ENCODE measurements at regions not wholly inside any gene's neighbourhood (a gene's known extent, or its start where the extent isn't known, plus 50 kb on each side); places are given as distances from the start of the nearest gene placed in this dataset.

DNA sequence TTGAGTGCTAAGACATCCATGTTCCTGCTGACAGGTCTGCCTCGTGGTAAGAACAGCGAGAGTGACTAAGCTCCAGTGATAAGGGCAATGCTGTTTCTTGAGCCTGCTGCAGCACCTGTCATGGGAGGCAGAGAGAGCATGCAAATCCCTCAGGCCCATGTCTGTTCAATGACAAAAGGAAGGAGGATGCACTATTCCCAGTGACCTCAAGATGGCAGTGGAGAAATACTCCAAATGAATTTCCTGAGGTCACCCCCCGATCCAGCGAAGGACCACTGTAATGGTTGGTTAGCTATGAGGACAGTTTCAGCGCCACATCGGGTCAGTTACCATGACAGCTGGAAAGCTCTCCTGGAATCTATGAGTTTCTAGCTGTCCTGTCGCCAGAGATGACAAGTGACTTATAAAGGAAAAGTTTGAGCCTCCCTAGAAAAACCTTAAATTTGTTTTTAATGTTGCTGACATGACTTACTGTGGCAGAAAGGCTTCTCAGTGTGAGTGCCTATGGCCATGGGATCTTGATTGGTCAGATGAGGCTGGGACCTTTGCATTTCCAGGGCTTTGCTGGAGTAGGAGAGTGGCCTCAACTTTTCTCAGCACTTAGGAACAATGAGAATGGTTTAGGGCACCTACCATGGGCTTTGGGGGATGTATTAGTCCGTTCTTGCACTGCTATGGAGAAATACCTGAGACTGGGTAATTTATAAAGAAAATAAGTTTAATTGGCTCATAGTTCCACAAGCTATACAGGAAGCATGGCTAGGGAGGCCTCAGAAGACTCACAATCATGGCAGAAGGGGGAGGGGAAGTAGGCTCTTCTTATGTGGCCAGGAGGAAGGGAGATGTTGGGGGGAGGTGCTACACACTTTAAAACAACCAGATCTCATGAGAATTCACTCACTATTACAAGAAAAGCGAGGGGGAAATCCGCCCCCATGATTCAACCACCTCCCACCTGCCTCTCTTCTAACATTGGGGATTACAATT lies 88.0 kb upstream of the TMEM260 start:
- H2BK15ac ChIP-seq (ENCODE audit: low read depth, low read length) = no peak overlapping the region
- no peak overlapping the region for H3K14ac ChIP-seq (replicated peaks; ENCODE audit: low read depth, low read length)
- no peaks in the 10 kb centered on the region for H3K79me1 ChIP-seq (ENCODE audit: low read depth in 1 of 2, low read length in 2 of 2)
- peak; percentile 81 for ATAC-seq (ENCODE audit: low read depth)
- H3K27ac ChIP-seq (ENCODE audit: insufficient read depth, low read length) = no peak overlapping the region
- H3K9me1 ChIP-seq (ENCODE audit: insufficient read depth, low read length) = no peaks in the 10 kb centered on the region
- DNase-seq = peak; percentile 49
- H2AFZ ChIP-seq (replicated peaks; ENCODE audit: low read length, poor library complexity) = peak overlapping the region; percentile 78
- H4K5ac ChIP-seq (ENCODE audit: low read depth, low read length) = no peak overlapping the region
- H3K9me3 ChIP-seq (ENCODE audit: control insufficient read depth, insufficient read depth, low read length) = no peaks in the 10 kb centered on the region
- no peak for TF ChIP-seq MAFK (IDR thresholded peaks at IDR 0.05; ENCODE audit: low read depth, low read length)
- no peak for TF ChIP-seq BHLHE40 (IDR thresholded peaks at IDR 0.05; ENCODE audit: low read depth, low read length)
- TF ChIP-seq, protein P1, sequence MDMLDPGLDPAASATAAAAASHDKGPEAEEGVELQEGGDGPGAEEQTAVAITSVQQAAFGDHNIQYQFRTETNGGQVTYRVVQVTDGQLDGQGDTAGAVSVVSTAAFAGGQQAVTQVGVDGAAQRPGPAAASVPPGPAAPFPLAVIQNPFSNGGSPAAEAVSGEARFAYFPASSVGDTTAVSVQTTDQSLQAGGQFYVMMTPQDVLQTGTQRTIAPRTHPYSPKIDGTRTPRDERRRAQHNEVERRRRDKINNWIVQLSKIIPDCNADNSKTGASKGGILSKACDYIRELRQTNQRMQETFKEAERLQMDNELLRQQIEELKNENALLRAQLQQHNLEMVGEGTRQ (IDR thresholded peaks at IDR 0.05; ENCODE audit: low read depth, low read length) = no peak
- no peak for TF ChIP-seq NFE2L2 (IDR thresholded peaks at IDR 0.05; ENCODE audit: low read depth, low read length)
- peak; percentile 53 for TF ChIP-seq SMC3 (IDR thresholded peaks at IDR 0.05; ENCODE audit: low read depth, low read length)
- TF ChIP-seq MXI1 (IDR thresholded peaks at IDR 0.05; ENCODE audit: borderline replicate concordance, low read depth, low read length) = no peak
- TF ChIP-seq, protein P2, sequence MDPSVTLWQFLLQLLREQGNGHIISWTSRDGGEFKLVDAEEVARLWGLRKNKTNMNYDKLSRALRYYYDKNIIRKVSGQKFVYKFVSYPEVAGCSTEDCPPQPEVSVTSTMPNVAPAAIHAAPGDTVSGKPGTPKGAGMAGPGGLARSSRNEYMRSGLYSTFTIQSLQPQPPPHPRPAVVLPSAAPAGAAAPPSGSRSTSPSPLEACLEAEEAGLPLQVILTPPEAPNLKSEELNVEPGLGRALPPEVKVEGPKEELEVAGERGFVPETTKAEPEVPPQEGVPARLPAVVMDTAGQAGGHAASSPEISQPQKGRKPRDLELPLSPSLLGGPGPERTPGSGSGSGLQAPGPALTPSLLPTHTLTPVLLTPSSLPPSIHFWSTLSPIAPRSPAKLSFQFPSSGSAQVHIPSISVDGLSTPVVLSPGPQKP (IDR thresholded peaks at IDR 0.05; ENCODE audit: borderline replicate concordance, low read depth, low read length) = no peak
- TF ChIP-seq, protein P3, sequence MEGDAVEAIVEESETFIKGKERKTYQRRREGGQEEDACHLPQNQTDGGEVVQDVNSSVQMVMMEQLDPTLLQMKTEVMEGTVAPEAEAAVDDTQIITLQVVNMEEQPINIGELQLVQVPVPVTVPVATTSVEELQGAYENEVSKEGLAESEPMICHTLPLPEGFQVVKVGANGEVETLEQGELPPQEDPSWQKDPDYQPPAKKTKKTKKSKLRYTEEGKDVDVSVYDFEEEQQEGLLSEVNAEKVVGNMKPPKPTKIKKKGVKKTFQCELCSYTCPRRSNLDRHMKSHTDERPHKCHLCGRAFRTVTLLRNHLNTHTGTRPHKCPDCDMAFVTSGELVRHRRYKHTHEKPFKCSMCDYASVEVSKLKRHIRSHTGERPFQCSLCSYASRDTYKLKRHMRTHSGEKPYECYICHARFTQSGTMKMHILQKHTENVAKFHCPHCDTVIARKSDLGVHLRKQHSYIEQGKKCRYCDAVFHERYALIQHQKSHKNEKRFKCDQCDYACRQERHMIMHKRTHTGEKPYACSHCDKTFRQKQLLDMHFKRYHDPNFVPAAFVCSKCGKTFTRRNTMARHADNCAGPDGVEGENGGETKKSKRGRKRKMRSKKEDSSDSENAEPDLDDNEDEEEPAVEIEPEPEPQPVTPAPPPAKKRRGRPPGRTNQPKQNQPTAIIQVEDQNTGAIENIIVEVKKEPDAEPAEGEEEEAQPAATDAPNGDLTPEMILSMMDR (conservative IDR thresholded peaks at IDR 0.05; ENCODE audit: low read depth, low read length) = peak; percentile 71
- TF ChIP-seq FOS (IDR thresholded peaks at IDR 0.05; ENCODE audit: low read depth, low read length) = no peak
- TF ChIP-seq CEBPB (IDR thresholded peaks at IDR 0.05; ENCODE audit: low read depth, low read length) = no peak
- peak; percentile 58 for TF ChIP-seq RAD21 (IDR thresholded peaks at IDR 0.05; ENCODE audit: low read length)
- no peak for TF ChIP-seq RCOR1 (IDR thresholded peaks at IDR 0.05; ENCODE audit: insufficient replicate concordance, low read length)
- dilution Hi-C loops (cut with HindIII; ENCODE audit: low sequenced_read_pairs, unreplicated experiment) (loop anchor here (10.0 kb wide), 1 partner anchor 823 kb away; no protein-coding TSS in a partner anchor), intact Hi-C loops (cut with micrococcal nuclease) (loop anchor here (1.0 to 10.0 kb wide), 4 partner anchors 575 to 1583 kb away; no protein-coding TSS in a partner anchor), in situ Hi-C loops (cut with MboI; ENCODE audit: low sequenced_read_pairs) (loop anchor here (5.0 to 25.0 kb wide), 2 partner anchors 826 to 1254 kb away; no protein-coding TSS in a partner anchor)
- no peak overlapping the region for H3K4ac ChIP-seq (ENCODE audit: low read depth, low read length)
- H4K8ac ChIP-seq (ENCODE audit: low read depth in 2 of 2, low read length in 2 of 2) = no peak overlapping the region
- H4K20me1 ChIP-seq (ENCODE audit: insufficient read depth, low read length) = no peaks in the 10 kb centered on the region
- no peak overlapping the region for H2BK120ac ChIP-seq (ENCODE audit: low read depth, low read length)
- H3K36me3 ChIP-seq (ENCODE audit: control insufficient read depth, insufficient read depth, low read length) = no peaks in the 10 kb centered on the region
- peaks cover 5% of the 10 kb centered on the region for H3K27me3 ChIP-seq (ENCODE audit: control insufficient read depth, insufficient read depth, low read length)
- no TSS peak for BruUV-seq (replicated peaks)
- H3K4me1 ChIP-seq (ENCODE audit: control insufficient read depth, insufficient read depth, low read length) = no peaks in the 10 kb centered on the region
- no peak overlapping the region for H3K18ac ChIP-seq (ENCODE audit: low read depth, low read length)
- no peak overlapping the region for H2BK5ac ChIP-seq (ENCODE audit: low read depth, low read length, poor library complexity, severe bottlenecking)
- no peak overlapping the region for H2AK9ac ChIP-seq (replicated peaks; ENCODE audit: low read depth, low read length, poor library complexity)
- H3K23ac ChIP-seq (ENCODE audit: low read depth, low read length) = no peak overlapping the region
- CTCF ChIA-PET = interaction anchor here (0.6 to 1.8 kb wide), 16 partner anchors 9 to 898 kb away, joined by 3 to 10 read pairs (median 3); no protein-coding TSS in a partner anchor
- peak overlapping the region; percentile 9; the same call in 1 of the 2 replicates for H3K4me3 ChIP-seq (ENCODE audit: insufficient read depth, low read depth, low read length)
- no peak overlapping the region for H3K56ac ChIP-seq (ENCODE audit: extremely low read depth, insufficient read depth, low read length)
- POLR2A ChIA-PET (ENCODE audit: unreplicated experiment) = no interaction called here
- H3K4me2 ChIP-seq (ENCODE audit: low read depth, low read length) = peak overlapping the region; percentile 92
- 2% methylated on average over 6 of the region's 10 CpGs; no CpG with 5 or more reads in 1 of the 2 experiments for WGBS, 2 experiments (ENCODE audit: extremely low coverage in 2 of 2, insufficient read length in 1 of 2)
- H2BK20ac ChIP-seq (ENCODE audit: low read depth, low read length) = no peak overlapping the region
- no peak overlapping the region for H3K9ac ChIP-seq (ENCODE audit: low read depth, low read length)
- H4K91ac ChIP-seq (ENCODE audit: insufficient read depth, low read depth, low read length) = no peak overlapping the region
- no peak overlapping the region for H2AK5ac ChIP-seq (ENCODE audit: low read depth, low read length)
